ENCODE measurements at regions not wholly inside any gene's neighbourhood (a gene's known extent, or its start where the extent isn't known, plus 50 kb on each side); places are given as distances from the start of the nearest gene placed in this dataset.

GRCh38 chr3:13245615-13245978 lies 172.4 kb upstream of the IQSEC1 start:
- intact Hi-C loops (cut with DNase I; ENCODE audit: low total_unique reads): no loop called here

GRCh38 chr3:13243586-13243985 lies 170.4 kb upstream of the IQSEC1 start:
- WGBS, 5 donors: 74 to 82% (median 80%) methylated on average over 9 of the region's 9 CpGs
- H3K9me3 ChIP-seq: no peaks in the 10 kb centered on the region
- no peak for DNase-seq
- no peak overlapping the region for H3K27ac ChIP-seq
- H3K27me3 ChIP-seq: no peaks in the 10 kb centered on the region
- intact Hi-C loops (cut with DNase I; ENCODE audit: low total_unique reads): no loop called here
- H3K36me3 ChIP-seq: no peaks in the 10 kb centered on the region
- H3K4me1 ChIP-seq: no peaks in the 10 kb centered on the region
- no peak for TF ChIP-seq POLR2A (IDR thresholded peaks at IDR 0.05)
- no peak for TF ChIP-seq POLR2AphosphoS5 (IDR thresholded peaks at IDR 0.05)
- TF ChIP-seq CTCF (IDR thresholded peaks at IDR 0.05): no peak
- no peak for TF ChIP-seq EP300 (IDR thresholded peaks at IDR 0.05)
- H3K4me3 ChIP-seq: no peak overlapping the region

More at GRCh38 chr3:13245615-13245978, 172.4 kb upstream of the IQSEC1 start:
- Histone ChIP-seq H3K4me3 (no peak overlapping the region), H3K4me1 (no peaks in the 10 kb centered on the region), H3K9me3 (no peaks in the 10 kb centered on the region), H3K27ac (no peak overlapping the region), H3K27me3 (peaks cover 0 to 11% (median 0%) of the 10 kb centered on the region in 3 donors), H3K36me3 (no peaks in the 10 kb centered on the region)
- DNase-seq: no peak
- 78 to 86% (median 81%) methylated on average over 8 of the region's 8 CpGs for WGBS, 5 donors
- TF ChIP-seq CTCF (IDR thresholded peaks at IDR 0.05) (no peak), POLR2AphosphoS5 (IDR thresholded peaks at IDR 0.05) (no peak), EP300 (IDR thresholded peaks at IDR 0.05) (no peak), POLR2A (IDR thresholded peaks at IDR 0.05) (no peak)

DNA sequence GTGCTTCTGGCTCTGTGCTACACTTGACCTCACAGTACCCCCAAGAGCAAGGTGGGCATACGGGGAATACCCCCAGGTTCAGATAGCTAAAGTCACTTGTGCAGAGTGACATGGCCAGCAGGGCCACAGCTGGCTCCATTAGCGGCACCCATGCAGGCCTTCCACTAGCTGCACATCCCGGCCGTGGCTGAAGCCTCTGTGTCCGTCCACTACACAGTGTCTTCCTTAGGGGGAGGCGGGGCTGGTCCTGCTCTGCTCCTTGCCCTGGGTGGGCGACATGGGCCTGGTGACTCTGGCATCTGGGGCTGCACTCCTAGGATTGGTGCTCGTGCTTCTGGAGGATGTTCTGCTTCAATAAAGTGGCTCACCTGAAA lies 169.1 kb upstream of the IQSEC1 start:
- no peak overlapping the region for H3K27ac ChIP-seq
- intact Hi-C loops (cut with DNase I; ENCODE audit: low total_unique reads): no loop called here
- no peaks in the 10 kb centered on the region for H3K9me3 ChIP-seq
- H3K4me3 ChIP-seq: no peak overlapping the region
- H3K36me3 ChIP-seq: no peaks in the 10 kb centered on the region
- H3K4me1 ChIP-seq: no peaks in the 10 kb centered on the region
- TF ChIP-seq POLR2AphosphoS5 (IDR thresholded peaks at IDR 0.05): no peak
- no peak for TF ChIP-seq POLR2A (IDR thresholded peaks at IDR 0.05)
- no peak for TF ChIP-seq EP300 (IDR thresholded peaks at IDR 0.05)
- no peak for TF ChIP-seq CTCF (IDR thresholded peaks at IDR 0.05)
- 82 to 92% (median 83%) methylated on average over 8 of the region's 8 CpGs for WGBS, 5 donors
- DNase-seq: no peak
- peaks cover 0 to 3% (median 0%) of the 10 kb centered on the region in 3 donors for H3K27me3 ChIP-seq

DNA sequence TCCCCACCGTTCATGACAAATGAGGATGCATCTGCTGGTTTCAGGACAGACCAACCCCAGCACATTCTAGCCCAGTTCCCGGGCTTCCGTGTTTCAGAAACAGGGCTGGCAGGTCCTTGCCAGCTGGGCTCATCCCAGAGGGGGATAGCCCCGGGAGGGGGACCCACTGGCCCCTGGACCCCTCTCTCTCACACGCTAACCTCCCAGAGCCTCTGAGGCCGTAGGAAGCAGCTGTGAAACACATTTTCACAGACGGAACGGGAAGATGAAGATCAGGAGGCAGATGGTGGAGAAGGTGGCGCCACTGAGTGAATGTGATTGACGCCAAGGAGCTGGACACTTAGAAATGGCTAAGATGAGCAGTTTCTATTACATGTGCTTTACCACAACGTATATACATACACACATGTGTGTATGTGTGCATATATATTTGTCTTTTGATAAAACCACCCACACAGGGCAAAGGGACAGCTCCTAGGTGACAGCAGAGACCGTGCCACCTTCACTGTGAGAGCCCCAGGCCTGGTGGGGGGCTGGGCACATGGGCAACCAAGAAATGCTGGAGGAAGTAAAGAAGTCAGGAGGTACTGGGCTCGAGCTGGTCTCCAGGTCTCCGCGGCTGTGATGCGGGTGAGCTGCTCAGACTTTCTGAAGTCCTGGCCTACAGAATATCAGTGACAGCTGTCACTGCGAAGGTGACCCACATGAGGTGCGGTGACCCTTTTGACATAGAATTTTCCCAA lies 168.6 kb upstream of the IQSEC1 start:
- Histone ChIP-seq H3K36me3 (no peaks in the 10 kb centered on the region), H3K4me3 (no peak overlapping the region)
- WGBS, 5 donors: 68 to 74% (median 73%) methylated on average over 13 to 18 of the region's 18 CpGs

More for the DNA sequence above, 168.6 kb upstream of the IQSEC1 start:
- Histone ChIP-seq H3K27me3 (peaks cover 0 to 6% (median 0%) of the 10 kb centered on the region in 3 donors), H3K4me1 (no peaks in the 10 kb centered on the region), H3K27ac (no peak overlapping the region), H3K9me3 (no peaks in the 10 kb centered on the region)
- intact Hi-C loops (cut with DNase I; ENCODE audit: low total_unique reads): no loop called here
- no peak for TF ChIP-seq POLR2A (IDR thresholded peaks at IDR 0.05)
- no peak for TF ChIP-seq CTCF (IDR thresholded peaks at IDR 0.05)
- no peak for TF ChIP-seq EP300 (IDR thresholded peaks at IDR 0.05)
- no peak for TF ChIP-seq POLR2AphosphoS5 (IDR thresholded peaks at IDR 0.05)
- DNase-seq: no peak

Measured in stomach (tissue), 8 donors.